ENCODE measurements at regions not wholly inside any gene's neighbourhood (a gene's known extent, or its start where the extent isn't known, plus 50 kb on each side); places are given as distances from the start of the nearest gene placed in this dataset.
"Not testable (repeated sequence)": the region's sequence is repeated elsewhere in the genome, so short reads cannot be mapped to it uniquely, and the experiment has no call there.

- no peak for DNase-seq
Measured at GRCh38 chr7:148472406-148472805, 118.2 kb upstream of the C7orf33 start.

GRCh38 chr7:148473703-148474480, 116.7 kb upstream of the C7orf33 start:
- no peak for DNase-seq

DNA sequence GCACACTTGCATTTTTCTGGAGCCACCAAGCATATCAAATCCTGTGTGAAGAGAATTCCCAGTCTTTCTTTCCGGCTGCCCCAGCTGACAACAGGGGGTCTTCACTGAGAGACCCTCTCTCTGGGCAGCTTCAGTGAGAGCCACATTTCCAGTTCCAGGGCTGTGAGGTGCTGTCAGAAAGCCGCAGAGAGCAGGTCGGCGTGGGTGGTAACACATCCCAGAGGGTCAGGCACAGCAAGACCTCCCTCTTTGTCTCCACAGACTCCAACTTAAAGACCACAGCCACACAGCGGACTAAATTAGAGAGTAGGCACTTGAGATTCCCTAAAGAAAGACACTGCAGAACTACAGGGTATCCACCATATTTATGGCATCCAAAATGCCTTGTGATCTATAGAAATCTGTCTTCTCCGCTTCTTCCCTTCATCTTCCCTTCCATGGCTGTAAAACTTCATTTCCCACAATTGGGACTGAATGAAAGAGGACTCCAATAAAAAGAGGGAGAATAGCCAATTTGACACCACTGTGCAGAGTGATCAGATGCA, 116.0 kb upstream of the C7orf33 start:
- no peak for DNase-seq

- DNase-seq: no peak
Measured at GRCh38 chr7:148478551-148478950, 112.0 kb upstream of the C7orf33 start.

DNA sequence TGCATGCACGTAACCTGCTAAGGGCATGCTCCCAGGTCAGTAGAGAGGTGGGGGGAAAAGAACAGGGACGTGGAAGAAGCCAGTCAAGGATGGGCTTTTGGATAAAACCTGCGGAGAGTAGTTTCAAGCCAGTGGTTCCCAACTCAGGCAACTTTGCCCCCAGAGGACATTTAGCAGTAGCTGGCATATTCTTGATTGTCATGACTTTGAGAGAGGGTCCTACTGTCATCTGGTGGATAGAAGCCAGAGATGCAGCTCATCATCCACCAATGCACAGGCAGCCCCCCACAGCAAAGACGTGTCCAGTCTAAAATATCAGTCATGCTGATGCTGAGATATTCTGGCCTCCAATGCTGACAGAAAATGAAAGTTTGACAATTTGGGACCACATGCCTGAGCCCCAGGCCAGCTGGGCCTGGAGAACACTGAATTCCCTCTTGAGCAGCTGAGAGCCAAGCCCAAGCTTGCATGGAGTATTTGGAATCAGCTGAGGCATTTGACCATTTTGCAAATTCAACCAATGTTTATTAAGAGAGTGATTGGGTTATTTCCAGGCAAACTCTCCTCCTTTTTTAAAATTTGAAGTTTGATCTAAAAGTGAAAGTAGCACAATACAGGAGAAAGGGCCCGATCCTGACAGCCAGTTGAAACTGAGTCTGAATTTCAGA, 110.0 kb upstream of the C7orf33 start:
- DNase-seq: no peak

GRCh38 chr7:148481147-148481526, 109.4 kb upstream of the C7orf33 start:
- DNase-seq: no peak

DNA sequence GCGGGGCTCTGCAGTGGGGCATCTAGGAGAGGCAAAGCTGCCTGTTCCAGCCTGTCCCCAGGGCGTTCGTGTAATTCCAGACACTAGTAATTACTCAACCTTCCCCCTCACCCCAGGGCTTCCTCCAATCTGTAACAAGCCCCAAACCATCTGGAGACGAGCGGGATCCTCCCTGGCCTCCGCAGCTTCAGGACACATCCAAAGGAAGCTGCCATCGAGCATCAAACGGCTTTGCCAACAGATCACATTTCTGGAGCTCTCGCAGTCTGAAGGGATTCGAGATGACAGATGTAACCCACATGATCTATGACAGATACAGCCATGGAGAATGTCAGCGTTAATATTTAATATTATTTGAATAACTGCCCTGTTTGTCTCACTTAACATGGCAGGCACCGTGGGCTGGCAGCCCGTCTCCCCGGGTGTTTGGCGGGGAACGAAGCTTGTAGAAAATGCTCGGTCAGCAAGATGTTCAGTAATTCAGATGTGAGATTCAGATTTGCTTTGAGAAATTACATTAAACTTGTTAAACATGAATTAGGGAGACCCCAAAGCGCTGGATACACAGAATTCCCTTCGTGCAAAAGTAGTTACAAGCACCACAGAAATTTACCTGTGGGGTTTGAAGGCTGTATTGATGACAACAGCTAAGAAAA, 108.5 kb upstream of the C7orf33 start:
- no peak for DNase-seq

DNA sequence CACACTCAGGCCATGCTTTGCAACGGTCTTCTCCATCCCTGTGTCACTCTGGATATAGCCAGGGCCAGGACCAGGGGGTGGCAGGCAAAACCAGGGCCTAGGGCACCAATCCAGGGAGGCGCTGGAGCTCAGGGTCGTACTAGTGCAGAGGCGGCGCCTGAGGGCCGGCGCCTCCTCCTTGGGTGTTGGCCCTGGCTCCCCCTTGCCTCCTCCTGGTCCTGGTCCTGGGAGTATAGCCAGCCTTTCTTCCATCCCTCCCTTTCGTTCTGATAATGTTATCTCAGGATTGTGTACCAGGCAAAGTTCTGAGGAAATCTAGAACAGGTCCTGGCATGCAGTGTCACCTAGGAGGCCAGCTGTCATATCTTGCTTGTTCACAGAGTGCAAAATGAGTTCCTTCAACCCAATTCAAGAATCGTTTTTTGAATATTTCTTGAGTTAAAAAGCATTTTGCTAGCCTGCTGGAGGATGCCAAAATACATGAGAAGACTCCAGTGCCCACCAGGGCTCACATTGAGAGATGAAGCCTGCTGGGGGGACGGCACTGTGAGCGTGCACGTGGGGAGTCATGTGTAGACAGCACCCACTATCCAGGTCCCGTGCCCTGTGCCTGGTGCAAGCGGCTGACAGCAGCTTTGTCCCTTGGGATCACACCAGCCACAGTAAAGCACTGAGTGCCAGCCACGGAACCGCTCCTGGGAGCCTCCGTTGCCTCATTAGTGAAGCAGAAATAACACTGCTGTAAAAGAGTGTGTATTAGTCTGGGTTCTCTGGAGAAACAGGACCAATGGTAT, 106.9 kb upstream of the C7orf33 start:
- no peak for DNase-seq

GRCh38 chr7:148484486-148484885, 106.1 kb upstream of the C7orf33 start:
- DNase-seq: no peak

DNA sequence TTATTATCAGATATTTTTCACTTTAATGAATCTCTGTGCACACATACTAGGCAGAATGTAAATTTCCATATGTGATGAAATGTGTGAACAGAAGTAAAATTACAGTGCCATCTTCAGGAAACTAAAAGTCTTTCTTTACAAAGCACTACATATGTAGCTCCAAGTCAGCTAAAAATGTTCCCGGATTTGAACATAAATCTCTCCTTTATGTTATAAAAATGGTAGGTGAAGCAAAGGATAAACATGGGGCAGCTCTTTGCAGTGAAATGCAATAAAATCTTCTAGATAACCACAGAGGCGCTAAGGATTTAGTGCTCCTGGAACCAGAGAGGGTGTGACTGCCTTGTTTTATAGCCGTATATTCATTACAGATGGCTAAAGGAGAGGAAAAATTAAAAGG, 104.9 kb upstream of the C7orf33 start:
- DNase-seq: no peak

DNA sequence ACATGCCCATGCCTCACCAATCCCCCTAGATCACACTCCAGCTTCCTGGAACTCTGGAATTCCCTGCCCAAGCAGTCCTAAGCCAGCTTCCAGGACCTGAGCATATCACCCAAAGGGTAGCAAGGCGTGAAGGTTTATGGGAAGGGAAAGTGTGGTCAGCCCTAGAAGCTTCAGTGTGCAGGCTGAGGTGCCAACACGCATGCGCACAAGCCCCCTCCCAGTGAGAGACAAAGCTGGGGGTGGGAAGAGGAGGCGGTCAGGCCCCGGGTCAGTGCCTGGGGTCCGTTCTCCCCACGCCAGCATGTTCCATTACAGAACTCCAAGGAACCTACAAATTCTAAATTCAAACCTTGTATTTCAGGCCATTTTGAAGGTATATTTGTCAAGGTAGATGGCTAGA, 103.6 kb upstream of the C7orf33 start:
- no peak for DNase-seq

DNA sequence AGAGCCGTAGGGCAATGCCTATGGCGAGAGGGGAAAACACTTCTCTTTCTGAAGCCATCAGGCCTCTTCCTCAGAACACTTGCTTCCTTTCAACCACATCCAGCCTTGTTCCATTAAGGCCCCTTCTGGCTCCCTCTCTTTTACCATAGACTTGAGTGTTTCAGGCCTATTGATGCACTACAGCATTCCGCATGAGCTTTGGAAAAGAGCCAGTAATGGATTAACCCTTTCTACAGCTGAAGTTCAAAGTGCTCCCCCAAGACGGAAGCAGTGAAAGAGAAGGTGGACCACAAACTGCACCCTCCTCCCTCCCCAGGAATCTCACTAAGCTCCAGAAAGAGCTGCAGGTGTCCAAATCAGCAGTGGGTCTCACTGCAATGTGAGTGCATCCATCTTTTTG, 102.7 kb upstream of the C7orf33 start:
- no peak for DNase-seq

DNA sequence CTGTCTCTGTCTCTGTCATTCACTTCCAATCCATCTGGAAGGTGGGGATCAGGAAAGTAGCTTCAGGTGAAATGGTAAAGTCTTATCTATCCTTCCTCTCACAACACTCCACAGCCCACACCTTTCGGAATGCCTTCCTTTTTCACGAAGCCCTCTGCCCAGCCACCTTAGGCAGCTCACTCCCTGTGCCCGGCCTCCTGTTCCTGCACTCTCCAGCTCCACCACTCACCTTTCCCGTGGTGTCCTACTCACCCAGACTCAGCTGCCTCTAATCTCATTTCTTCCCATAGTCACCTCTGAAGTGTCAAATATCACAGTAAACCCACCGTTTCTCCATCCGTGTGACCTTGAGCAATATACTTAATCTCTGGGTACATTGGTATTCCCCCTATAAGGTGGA, 100.9 kb upstream of the C7orf33 start:
- no peak for DNase-seq

GRCh38 chr7:148492157-148492860, 98.3 kb upstream of the C7orf33 start:
- no peak for DNase-seq

DNA sequence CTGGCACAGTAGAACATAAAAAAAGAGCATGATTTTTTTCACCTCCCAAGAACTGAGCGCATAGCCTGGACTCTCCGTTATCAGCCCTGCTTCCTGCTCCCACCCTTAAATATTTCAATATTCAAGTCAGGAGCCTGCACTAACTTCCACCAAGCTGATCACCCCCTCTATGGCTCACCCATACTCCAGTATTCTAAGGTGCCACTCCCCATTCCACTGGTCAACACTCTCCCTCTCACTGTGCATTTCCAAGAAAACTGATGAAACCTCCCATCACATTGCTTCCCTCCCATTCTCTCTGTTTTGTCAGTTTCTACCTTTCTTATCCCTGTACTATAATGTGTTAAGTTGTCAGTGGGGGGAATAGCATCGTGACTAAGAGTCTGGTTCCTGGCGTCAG, 95.0 kb upstream of the C7orf33 start:
- DNase-seq: no peak

- no peak for DNase-seq
Measured at GRCh38 chr7:148500978-148501377, 89.6 kb upstream of the C7orf33 start.

- DNase-seq: peak; percentile 11
Measured at GRCh38 chr7:148503900-148504487, 86.6 kb upstream of the C7orf33 start.

DNA sequence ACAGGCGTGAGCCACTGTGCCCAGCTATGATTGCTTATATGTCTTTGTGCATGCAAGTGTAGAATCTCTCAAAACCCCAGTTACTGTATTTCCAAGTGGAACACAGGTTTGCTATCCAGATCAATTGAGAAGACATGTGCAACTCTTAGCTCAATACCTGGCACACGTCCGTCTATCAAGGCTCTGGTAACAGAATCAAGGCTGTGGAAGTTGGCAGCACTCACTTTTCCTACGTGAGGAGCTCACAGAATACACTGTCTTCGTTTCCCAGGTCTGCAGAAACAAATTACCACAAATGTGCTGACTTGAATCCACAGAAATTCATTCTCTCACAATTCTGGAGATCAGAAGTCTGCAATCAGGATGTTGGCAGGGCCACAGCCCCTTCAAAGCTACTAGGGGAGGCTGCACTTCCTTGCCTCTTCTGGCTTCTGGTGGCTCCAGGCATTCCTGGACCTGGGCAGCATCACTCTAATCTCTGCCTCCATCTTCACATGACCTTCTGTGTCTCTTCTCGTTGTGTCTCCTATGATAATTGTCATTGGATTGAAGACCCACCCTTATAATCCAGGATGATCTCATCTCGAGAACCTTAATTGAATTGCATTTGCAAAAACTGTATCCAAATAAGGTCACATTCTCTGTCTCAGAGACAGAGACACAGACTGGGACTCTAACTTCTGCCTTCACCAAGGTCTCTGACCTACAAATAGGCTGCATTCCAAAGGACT, 84.8 kb upstream of the C7orf33 start:
- no peak for DNase-seq

- DNase-seq: not testable (repeated sequence)
Measured at GRCh38 chr7:148507064-148507573, 83.4 kb upstream of the C7orf33 start.

DNA sequence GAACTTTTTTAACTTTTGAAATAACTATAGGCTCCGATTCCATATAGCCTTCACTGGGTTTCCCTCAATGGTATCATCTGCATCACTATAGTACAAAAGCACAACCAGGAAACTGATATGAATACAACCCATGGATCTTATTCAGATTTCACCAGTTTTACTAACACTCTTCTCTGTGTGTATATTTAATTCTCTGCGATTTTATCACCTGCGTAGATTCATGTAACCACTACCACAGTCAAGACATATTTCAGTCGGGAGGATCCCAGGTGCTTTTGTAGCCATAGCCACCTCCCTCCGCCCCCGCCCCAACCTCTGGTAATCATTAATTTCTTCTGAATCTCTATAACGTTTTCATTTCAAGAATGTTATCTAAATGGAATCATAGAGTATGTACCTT, 82.8 kb upstream of the C7orf33 start:
- no peak for DNase-seq

DNA sequence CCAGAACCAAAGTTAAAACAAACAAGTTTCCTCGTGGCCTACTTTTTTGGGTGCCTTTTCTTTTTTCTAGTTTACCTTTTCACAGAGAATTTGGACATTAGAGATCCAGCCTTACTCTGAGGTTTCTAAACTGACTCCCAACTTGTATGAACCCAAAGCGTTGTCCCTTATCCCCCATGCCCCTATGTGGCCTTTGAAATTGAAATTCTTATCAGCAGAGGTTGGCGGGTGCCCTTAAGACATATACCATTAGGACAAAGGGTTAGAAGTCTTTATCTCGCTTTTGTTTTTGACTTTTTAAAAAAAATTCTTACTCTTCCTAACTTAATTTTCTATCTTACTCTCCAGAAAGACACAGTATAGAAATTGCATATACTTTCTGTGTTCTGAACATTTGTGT, 76.3 kb upstream of the C7orf33 start:
- no peak for DNase-seq

Measured in NCI-H748 treated with DMSO at 0.1 percent for 48 hours (cell line).